IMR-90 (cell line): ENCODE measurements at regions not wholly inside any gene's neighbourhood (a gene's known extent, or its start where the extent isn't known, plus 50 kb on each side); places are given as distances from the start of the nearest gene placed in this dataset.

Source experiments
- ATAC-seq: fragments of 200-7000 bp; cut with Tn5 transposase; 2 replicates; pipeline ENCODE4 v1.9.1; 2020; ENCODE audit warnings: low read depth, mild to moderate bottlenecking, moderate library complexity
- BruUV-seq: library from RNA; stranded (reverse); fragments of 400-500 nt; replicated peaks from 2 replicates; lab custom pipeline; 2021; lab: Mats Ljungman, UMichigan
- CTCF ChIA-PET: fragments of 300-600 bp; formaldehyde crosslinking; extraction: SDS; loops from one replicate; lab custom pipeline; 2021; ENCODE audit warnings: antibody characterized with exemption; lab: Yijun Ruan, JAX
- POLR2A ChIA-PET: fragments of 300-600 bp; sonication (Branson Sonifier 250); formaldehyde crosslinking; loops from one replicate; lab custom pipeline; 2022; ENCODE audit warnings: antibody characterized with exemption; ENCODE audit not compliant: unreplicated experiment; lab: Charles Lee
- DNase-seq: peaks from one replicate; pipeline ENCODE4 v3.0.0; 2013
- H2AFZ ChIP-seq: replicated peaks from 2 replicates; pipeline ENCODE3; 2013; ENCODE audit warnings: low read length, mild to moderate bottlenecking; ENCODE audit not compliant: poor library complexity
- H2AK5ac ChIP-seq: 2 replicates; pipeline ENCODE4 v1.6.1; 2013; ENCODE audit warnings: low read depth, low read length, inconsistent platforms
- H2AK9ac ChIP-seq: replicated peaks from 2 replicates; pipeline ENCODE3; 2013; ENCODE audit warnings: mild to moderate bottlenecking, low read depth, low read length, moderate library complexity; ENCODE audit not compliant: poor library complexity
- H2BK120ac ChIP-seq: 2 replicates; pipeline ENCODE4 v1.6.1; 2013; ENCODE audit warnings: low read depth, low read length, inconsistent platforms
- H2BK15ac ChIP-seq: 3 replicates; pipeline ENCODE4 v1.6.1; 2013; ENCODE audit warnings: low read depth, low read length, inconsistent platforms
- H2BK20ac ChIP-seq: 2 replicates; pipeline ENCODE4 v1.6.1; 2013; ENCODE audit warnings: low read depth, mild to moderate bottlenecking, inconsistent platforms, low read length, moderate library complexity
- H2BK5ac ChIP-seq: 2 replicates; pipeline ENCODE4 v1.6.1; 2013; ENCODE audit warnings: mild to moderate bottlenecking, low read depth, low read length, inconsistent platforms; ENCODE audit not compliant: poor library complexity, severe bottlenecking
- H3K14ac ChIP-seq: replicated peaks from 2 replicates; pipeline ENCODE4 v1.6.1; 2013; ENCODE audit warnings: low read depth, low read length, inconsistent platforms
- H3K18ac ChIP-seq: 2 replicates; pipeline ENCODE4 v1.6.1; 2013; ENCODE audit warnings: low read depth, low read length, control low read depth
- H3K23ac ChIP-seq: 2 replicates; pipeline ENCODE4 v1.6.1; 2013; ENCODE audit warnings: low read depth, low read length, inconsistent platforms
- H3K27ac ChIP-seq: 2 replicates; pipeline ENCODE4 v1.5.1; 2013; ENCODE audit warnings: mild to moderate bottlenecking, control low read depth, low read length; ENCODE audit not compliant: insufficient read depth
- H3K27me3 ChIP-seq: 2 replicates; pipeline ENCODE4 v1.6.1; 2013; ENCODE audit warnings: low read length; ENCODE audit not compliant: control insufficient read depth, insufficient read depth
- H3K36me3 ChIP-seq: 2 replicates; pipeline ENCODE4 v1.6.1; 2013; ENCODE audit warnings: low read length, mixed read lengths; ENCODE audit not compliant: control insufficient read depth, insufficient read depth
- H3K4ac ChIP-seq: 2 replicates; pipeline ENCODE4 v1.6.1; 2013; ENCODE audit warnings: low read depth, low read length, inconsistent platforms
- H3K4me1 ChIP-seq: 2 replicates; pipeline ENCODE4 v1.6.1; 2013; ENCODE audit warnings: low read length, mixed read lengths; ENCODE audit not compliant: control insufficient read depth, insufficient read depth
- H3K4me2 ChIP-seq: 2 replicates; pipeline ENCODE4 v1.6.1; 2013; ENCODE audit warnings: low read depth, mild to moderate bottlenecking, control low read depth, low read length, moderate library complexity
- H3K4me3 ChIP-seq: 2 replicates; pipeline ENCODE4 v1.5.1; 2013; ENCODE audit warnings: low read depth, mild to moderate bottlenecking, control low read depth, low read length, moderate library complexity; ENCODE audit not compliant: insufficient read depth
- H3K56ac ChIP-seq: 2 replicates; pipeline ENCODE4 v1.6.1; 2013; ENCODE audit warnings: low read length, inconsistent platforms; ENCODE audit not compliant: insufficient read depth; ENCODE audit errors: extremely low read depth
- H3K79me1 ChIP-seq, 2 experiments: 2 replicates each; pipeline ENCODE4 v1.6.1; 2013; ENCODE audit warnings: low read length in 2 of 2, inconsistent platforms in 1 of 2, low read depth in 1 of 2
- H3K9ac ChIP-seq: 2 replicates; pipeline ENCODE4 v1.6.1; 2013; ENCODE audit warnings: low read depth, low read length, control low read depth
- H3K9me1 ChIP-seq: 2 replicates; pipeline ENCODE4 v1.6.1; 2013; ENCODE audit warnings: low read length, inconsistent platforms; ENCODE audit not compliant: insufficient read depth
- H3K9me3 ChIP-seq: 2 replicates; pipeline ENCODE4 v1.6.1; 2013; ENCODE audit warnings: low read length; ENCODE audit not compliant: control insufficient read depth, insufficient read depth
- H4K20me1 ChIP-seq: 2 replicates; pipeline ENCODE4 v1.6.1; 2013; ENCODE audit warnings: low read length, inconsistent platforms; ENCODE audit not compliant: insufficient read depth
- H4K5ac ChIP-seq: 2 replicates; pipeline ENCODE4 v1.6.1; 2013; ENCODE audit warnings: mild to moderate bottlenecking, low read depth, low read length, control low read depth
- H4K8ac ChIP-seq, 2 experiments: 2 replicates each; pipeline ENCODE4 v1.6.1; 2013; ENCODE audit warnings: low read depth in 2 of 2, low read length in 2 of 2, control low read depth in 1 of 2, inconsistent platforms in 1 of 2
- H4K91ac ChIP-seq: 2 replicates; pipeline ENCODE4 v1.6.1; 2013; ENCODE audit warnings: low read depth, low read length, inconsistent platforms; ENCODE audit not compliant: insufficient read depth
- BHLHE40 ChIP-seq: fragments of 150-350 bp; IDR thresholded peaks from 2 replicates; pipeline ENCODE4 v1.6.1; 2016; ENCODE audit warnings: mild to moderate bottlenecking, low read depth, low read length
- CEBPB ChIP-seq: IDR thresholded peaks from 2 replicates; pipeline ENCODE4 v1.6.1; 2012; ENCODE audit warnings: low read depth, low read length, improper control_type of control experiment
- CTCF ChIP-seq: conservative IDR thresholded peaks from 2 replicates; pipeline ENCODE4 v1.5.1; 2012; ENCODE audit warnings: mild to moderate bottlenecking, low read depth, low read length, improper control_type of control experiment
- ELK1 ChIP-seq: fragments of 150-350 bp; IDR thresholded peaks from 2 replicates; pipeline ENCODE4 v1.6.1; 2016; ENCODE audit warnings: low read depth, mild to moderate bottlenecking, low read length, moderate library complexity, borderline replicate concordance
- FOS ChIP-seq: fragments of 150-350 bp; IDR thresholded peaks from 2 replicates; pipeline ENCODE4 v1.6.1; 2016; ENCODE audit warnings: low read depth, low read length
- MXI1 ChIP-seq: IDR thresholded peaks from 2 replicates; pipeline ENCODE4 v1.6.1; 2012; ENCODE audit warnings: low read depth, mild to moderate bottlenecking, low read length, moderate library complexity, borderline replicate concordance
- NFE2L2 ChIP-seq: fragments of 150-350 bp; IDR thresholded peaks from 2 replicates; pipeline ENCODE4 v1.6.1; 2016; ENCODE audit warnings: low read depth, mild to moderate bottlenecking, low read length
- RCOR1 ChIP-seq: IDR thresholded peaks from 2 replicates; pipeline ENCODE4 v1.6.1; 2012; ENCODE audit warnings: mild to moderate bottlenecking, low read length, improper control_type of control experiment; ENCODE audit not compliant: insufficient replicate concordance
- SMC3 ChIP-seq: fragments of 150-350 bp; IDR thresholded peaks from 2 replicates; pipeline ENCODE4 v1.6.1; 2016; ENCODE audit warnings: low read depth, mild to moderate bottlenecking, antibody characterized with exemption, low read length, moderate library complexity
- USF2 ChIP-seq: fragments of 150-350 bp; IDR thresholded peaks from 2 replicates; pipeline ENCODE4 v1.6.1; 2017; ENCODE audit warnings: mild to moderate bottlenecking, antibody characterized with exemption, low read length, low read depth
- WGBS, 2 experiments: methylation state at CpG; one replicate each; pipeline versions ENCODE4 v1.1.5 to v1.1.7; 2013; ENCODE audit warnings: missing lambda C conversion rate in 2 of 2; ENCODE audit not compliant: insufficient read length in 1 of 2; ENCODE audit errors: extremely low coverage in 2 of 2; 5-methylcytosine and 5-hydroxymethylcytosine counted together
- dilution Hi-C: fragments of 300-500 bp; cut with HindIII; formaldehyde crosslinking; loops from one replicate; pipeline ENCODE4 v1.14.3; 2018; ENCODE audit warnings: low sequenced_read_pairs; ENCODE audit not compliant: unreplicated experiment
- in situ Hi-C: fragments of 300-500 bp; cut with MboI; formaldehyde crosslinking; loops from 3 replicates; pipeline ENCODE4 v1.14.3; 2019; ENCODE audit warnings: low sequenced_read_pairs, inconsistent platforms, mixed read lengths
- intact Hi-C: fragments of 100-400 bp; cut with micrococcal nuclease; formaldehyde crosslinking; loops from 2 replicates; pipeline ENCODE4 v1.10.0; 2022

- no peak for ATAC-seq
- TF ChIP-seq BHLHE40 (no peak), RCOR1 (no peak), MXI1 (no peak), CTCF (no peak), FOS (no peak), USF2 (no peak), CEBPB (no peak), ELK1 (no peak), SMC3 (no peak), NFE2L2 (no peak)
- H3K27ac ChIP-seq: no peak overlapping the region
Observed at GRCh38 chr1:95512925-95513324, 278.9 kb downstream of the RWDD3 start.

More at GRCh38 chr1:95512925-95513324, 278.9 kb downstream of the RWDD3 start:
- H3K4me1 ChIP-seq: no peaks in the 10 kb centered on the region
- intact Hi-C loops: no loop called here
- no peak overlapping the region for H2BK20ac ChIP-seq
- H3K14ac ChIP-seq: no peak overlapping the region
- H3K4me3 ChIP-seq: no peak overlapping the region
- H4K20me1 ChIP-seq: no peaks in the 10 kb centered on the region
- H3K9me3 ChIP-seq: no peaks in the 10 kb centered on the region
- ChIA-PET POLR2A (no interaction called here), CTCF (no interaction called here)
- DNase-seq: no peak
- no peak overlapping the region for H3K9ac ChIP-seq
- H2AK5ac ChIP-seq: no peak overlapping the region
- H2BK15ac ChIP-seq: no peak overlapping the region
- no CpG with 5 or more reads among the region's 1 CpG for WGBS, 2 experiments
- H3K18ac ChIP-seq: no peak overlapping the region
- H3K27me3 ChIP-seq: no peaks in the 10 kb centered on the region
- in situ Hi-C loops: no loop called here
- no peak overlapping the region for H4K91ac ChIP-seq
- H3K79me1 ChIP-seq: no peaks in the 10 kb centered on the region
- no peak overlapping the region for H4K8ac ChIP-seq
- no peak overlapping the region for H2BK5ac ChIP-seq
- no peak overlapping the region for H2BK120ac ChIP-seq
- H3K9me1 ChIP-seq: no peaks in the 10 kb centered on the region
- BruUV-seq: no TSS peak
- dilution Hi-C loops: no loop called here
- no peak overlapping the region for H3K23ac ChIP-seq
- no peak overlapping the region for H2AK9ac ChIP-seq
- H2AFZ ChIP-seq: no peak overlapping the region
- H4K5ac ChIP-seq: no peak overlapping the region
- no peak overlapping the region for H3K56ac ChIP-seq
- H3K4me2 ChIP-seq: no peak overlapping the region
- H3K4ac ChIP-seq: no peak overlapping the region
- H3K36me3 ChIP-seq: no peaks in the 10 kb centered on the region
